ENCODE measurements at regions not wholly inside any gene's neighbourhood (a gene's known extent, or its start where the extent isn't known, plus 50 kb on each side); places are given as distances from the start of the nearest gene placed in this dataset.
A peak's percentile ranks its signal among the peaks of the same experiment; 100 is the strongest.

DNA sequence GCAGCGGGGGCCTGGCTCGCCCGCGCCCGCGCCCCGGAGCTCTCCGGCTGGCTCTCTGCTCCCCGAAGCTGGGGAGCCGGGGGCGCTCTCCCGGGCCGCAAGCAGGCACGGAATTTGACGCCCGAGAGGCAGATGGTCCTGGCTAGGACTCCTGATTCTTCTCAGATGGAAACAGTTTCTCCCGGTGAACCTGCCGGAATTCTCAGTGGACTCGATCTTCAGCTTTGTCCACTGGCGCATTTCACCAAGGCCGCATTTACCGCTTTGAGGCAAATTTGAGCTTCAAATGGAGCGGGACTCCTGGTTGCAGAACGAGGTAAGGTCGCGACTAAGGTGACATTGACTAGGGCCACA, 305.7 kb upstream of the KCNN2 start:
- peaks cover 40% of the 10 kb centered on the region for H3K27me3 ChIP-seq (ENCODE audit: control insufficient read depth, insufficient read depth, low read length)
- peak overlapping the region; percentile 78 for H3K4me3 ChIP-seq (ENCODE audit: low read depth, low read length)
- H3K9ac ChIP-seq (ENCODE audit: low read depth, low read length), result no peak overlapping the region
- peaks cover 9% of the 10 kb centered on the region for H3K4me1 ChIP-seq (ENCODE audit: control insufficient read depth, insufficient read depth, low read length)
- H3K36me3 ChIP-seq (ENCODE audit: control insufficient read depth, insufficient read depth, low read length), result no peaks in the 10 kb centered on the region
- H3K9me3 ChIP-seq (ENCODE audit: control insufficient read depth, insufficient read depth, low read length), result no peaks in the 10 kb centered on the region

DNA sequence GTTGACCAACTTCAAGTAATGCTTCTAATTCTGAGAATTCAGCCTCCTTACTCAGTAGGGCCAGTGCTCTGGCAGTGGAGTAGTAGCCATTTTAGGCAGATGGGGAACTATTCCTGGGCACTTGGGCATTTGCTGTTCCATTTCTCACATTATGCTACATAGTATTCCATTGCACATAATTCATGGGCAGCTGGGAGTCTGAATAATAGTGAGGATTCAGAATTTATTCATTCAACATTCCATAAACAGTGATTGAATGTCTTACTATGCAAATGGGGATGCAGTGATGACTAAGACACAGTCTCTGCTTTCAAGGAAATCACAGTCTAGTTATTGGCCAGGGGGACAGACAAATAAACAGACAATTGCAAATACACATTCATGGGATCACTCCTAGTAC, 301.0 kb upstream of the KCNN2 start:
- no peak overlapping the region for H3K4me3 ChIP-seq (ENCODE audit: low read depth, low read length)
- no peaks in the 10 kb centered on the region for H3K36me3 ChIP-seq (ENCODE audit: control insufficient read depth, insufficient read depth, low read length)

DNA sequence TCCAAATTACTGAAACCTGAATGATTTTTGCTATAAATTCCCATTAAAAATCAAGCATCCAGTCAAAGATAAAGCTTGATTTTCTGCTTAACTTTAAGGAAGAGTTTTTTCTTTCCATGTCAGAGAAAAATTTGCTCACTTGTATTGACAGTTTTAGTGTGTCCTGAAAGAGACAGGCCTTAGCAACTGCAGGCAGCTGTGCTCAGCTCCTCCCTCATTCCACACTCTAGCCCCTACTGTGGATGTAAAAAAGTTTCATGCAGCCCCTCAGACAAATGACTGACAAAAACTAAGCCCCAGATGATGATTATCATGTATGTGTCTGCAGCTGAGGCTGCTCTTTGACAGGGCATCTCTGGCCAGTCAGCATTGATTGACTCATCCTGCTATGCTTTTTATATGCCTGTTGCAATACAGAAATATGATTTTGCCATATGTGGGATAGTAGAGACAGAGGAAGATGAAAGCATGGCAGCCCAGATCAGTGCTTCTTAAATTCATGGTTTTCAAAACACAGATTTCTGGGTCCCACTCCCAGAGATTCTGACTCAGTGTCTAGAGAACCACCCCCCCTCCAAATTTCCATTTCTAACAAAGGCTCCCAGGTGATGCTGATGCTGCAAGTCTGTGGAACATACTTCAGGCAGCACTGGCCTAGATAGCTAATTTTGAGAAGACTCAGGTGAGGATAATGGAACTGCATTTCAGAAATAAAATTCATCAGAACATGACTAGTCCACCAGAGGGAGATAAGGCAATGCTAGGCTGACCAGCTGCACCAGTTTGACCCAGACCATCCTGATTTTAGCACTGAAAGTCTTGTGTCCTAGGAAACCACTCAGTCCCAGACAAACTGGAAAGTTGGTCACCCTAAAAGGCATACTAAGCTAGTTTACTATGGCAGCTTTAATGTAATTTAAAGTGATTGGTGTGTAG, 298.7 kb upstream of the KCNN2 start:
- Histone ChIP-seq H3K4me1 (ENCODE audit: control insufficient read depth, insufficient read depth, low read length) (peaks cover 5% of the 10 kb centered on the region), H3K27me3 (ENCODE audit: control insufficient read depth, insufficient read depth, low read length) (peaks cover 3% of the 10 kb centered on the region), H3K36me3 (ENCODE audit: control insufficient read depth, insufficient read depth, low read length) (no peaks in the 10 kb centered on the region), H3K9me3 (ENCODE audit: control insufficient read depth, insufficient read depth, low read length) (no peaks in the 10 kb centered on the region), H3K4me3 (ENCODE audit: low read depth, low read length) (no peak overlapping the region), H3K9ac (ENCODE audit: low read depth, low read length) (no peak overlapping the region)

More for the DNA sequence above, 301.0 kb upstream of the KCNN2 start:
- Histone ChIP-seq H3K4me1 (ENCODE audit: control insufficient read depth, insufficient read depth, low read length) (peaks cover 7% of the 10 kb centered on the region), H3K27me3 (ENCODE audit: control insufficient read depth, insufficient read depth, low read length) (peaks cover 20% of the 10 kb centered on the region), H3K9me3 (ENCODE audit: control insufficient read depth, insufficient read depth, low read length) (no peaks in the 10 kb centered on the region), H3K9ac (ENCODE audit: low read depth, low read length) (no peak overlapping the region)

DNA sequence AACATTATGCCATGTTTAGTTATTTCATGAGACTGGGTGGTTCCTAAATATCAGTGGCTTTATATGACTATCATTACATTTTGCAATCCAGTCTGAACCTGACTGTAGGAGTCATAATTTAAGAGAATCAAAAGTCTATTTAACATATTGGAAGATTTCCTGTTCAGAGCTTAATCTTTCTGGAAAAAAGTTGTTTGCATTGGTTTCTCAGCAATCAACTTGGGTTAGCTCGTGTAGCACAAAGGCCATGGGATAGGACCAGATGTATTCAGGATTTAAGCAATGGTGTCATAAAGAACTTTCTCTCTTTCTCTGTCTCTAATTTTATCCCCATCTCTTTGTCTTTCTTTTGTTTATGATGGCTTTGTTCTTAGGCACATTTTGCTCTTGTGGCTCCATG, 296.0 kb upstream of the KCNN2 start:
- Histone ChIP-seq H3K9ac (ENCODE audit: low read depth, low read length) (no peak overlapping the region), H3K27me3 (ENCODE audit: control insufficient read depth, insufficient read depth, low read length) (no peaks in the 10 kb centered on the region), H3K36me3 (ENCODE audit: control insufficient read depth, insufficient read depth, low read length) (no peaks in the 10 kb centered on the region), H3K9me3 (ENCODE audit: control insufficient read depth, insufficient read depth, low read length) (no peaks in the 10 kb centered on the region), H3K4me3 (ENCODE audit: low read depth, low read length) (no peak overlapping the region), H3K4me1 (ENCODE audit: control insufficient read depth, insufficient read depth, low read length) (peaks cover 5% of the 10 kb centered on the region)

DNA sequence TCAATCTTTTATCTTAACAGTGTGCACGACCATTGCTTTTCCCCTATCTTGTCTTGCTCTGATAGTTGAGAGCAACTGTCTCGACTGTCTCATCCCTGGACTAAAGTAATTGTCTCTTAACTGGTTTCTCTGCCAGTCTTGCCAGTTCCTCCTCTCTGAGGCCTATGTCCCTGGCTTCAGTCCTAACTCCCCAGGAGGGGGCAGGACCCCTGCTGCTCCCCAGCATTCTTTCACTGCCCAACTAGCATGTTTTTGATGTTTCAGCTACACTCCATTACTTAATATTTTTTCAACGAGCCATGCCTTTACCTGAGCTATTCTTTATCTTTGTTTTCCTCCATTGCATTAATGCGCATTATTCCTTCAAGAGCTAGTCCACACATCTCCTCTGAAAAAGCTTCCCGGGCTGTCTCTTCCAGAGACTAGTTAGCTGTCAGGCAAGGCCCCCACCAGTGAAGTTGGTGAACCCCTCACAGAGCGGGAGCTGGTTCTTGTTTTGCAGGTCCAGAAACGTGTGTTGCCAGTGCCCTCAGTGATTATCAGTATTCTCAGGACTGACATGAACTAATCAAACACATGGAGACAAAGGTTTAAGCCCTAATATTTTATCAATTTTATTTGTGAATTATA, 291.7 kb upstream of the KCNN2 start:
- Histone ChIP-seq H3K4me3 (ENCODE audit: low read depth, low read length) (no peak overlapping the region), H3K9ac (ENCODE audit: low read depth, low read length) (no peak overlapping the region), H3K27me3 (ENCODE audit: control insufficient read depth, insufficient read depth, low read length) (no peaks in the 10 kb centered on the region), H3K4me1 (ENCODE audit: control insufficient read depth, insufficient read depth, low read length) (no peaks in the 10 kb centered on the region), H3K36me3 (ENCODE audit: control insufficient read depth, insufficient read depth, low read length) (no peaks in the 10 kb centered on the region), H3K9me3 (ENCODE audit: control insufficient read depth, insufficient read depth, low read length) (no peaks in the 10 kb centered on the region)

DNA sequence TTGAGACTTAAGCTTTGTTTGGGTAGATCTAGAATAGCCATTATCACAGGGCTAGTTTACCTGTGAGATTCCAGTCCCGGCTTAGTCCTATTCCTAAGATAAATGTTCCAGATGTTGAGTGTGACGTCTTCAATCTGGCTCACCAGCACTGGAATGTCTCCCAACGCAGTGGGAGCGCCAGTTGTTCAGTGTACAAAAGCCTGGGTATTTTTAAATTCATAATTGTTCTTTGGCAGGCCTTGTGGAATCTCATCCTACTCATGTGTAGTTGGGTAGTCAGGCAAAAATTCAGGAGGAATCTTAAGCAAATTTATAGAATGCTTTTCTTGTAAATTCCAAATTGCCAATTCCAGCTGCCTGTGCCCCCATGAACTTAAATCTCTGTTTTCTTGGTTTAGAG, 272.6 kb upstream of the KCNN2 start:
- no peak overlapping the region for H3K9ac ChIP-seq (ENCODE audit: low read depth, low read length)
- no peaks in the 10 kb centered on the region for H3K4me1 ChIP-seq (ENCODE audit: control insufficient read depth, insufficient read depth, low read length)
- no peaks in the 10 kb centered on the region for H3K27me3 ChIP-seq (ENCODE audit: control insufficient read depth, insufficient read depth, low read length)
- H3K36me3 ChIP-seq (ENCODE audit: control insufficient read depth, insufficient read depth, low read length), result no peaks in the 10 kb centered on the region
- H3K4me3 ChIP-seq (ENCODE audit: low read depth, low read length), result no peak overlapping the region
- H3K9me3 ChIP-seq (ENCODE audit: control insufficient read depth, insufficient read depth, low read length), result peaks cover 8% of the 10 kb centered on the region

DNA sequence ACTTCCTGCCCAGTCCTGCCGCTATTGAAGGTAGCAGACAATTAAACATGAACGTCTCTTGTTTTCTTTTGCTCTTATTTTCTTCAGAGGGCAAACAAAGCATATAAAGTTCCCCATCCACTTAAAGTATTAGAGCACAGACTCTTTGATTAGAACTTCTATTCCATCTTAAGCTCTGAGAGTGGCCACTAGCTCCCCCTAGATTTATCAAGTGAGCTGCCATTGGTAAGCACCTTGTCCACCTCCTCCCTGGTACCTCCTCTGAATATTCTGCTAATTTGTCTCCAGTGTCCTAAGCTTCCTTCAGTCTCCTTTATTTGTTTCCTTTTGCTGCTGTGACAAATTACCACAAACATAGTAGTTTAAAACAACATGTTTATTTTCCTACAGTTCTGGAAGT, 264.3 kb upstream of the KCNN2 start:
- Histone ChIP-seq H3K36me3 (ENCODE audit: control insufficient read depth, insufficient read depth, low read length) (no peaks in the 10 kb centered on the region), H3K4me1 (ENCODE audit: control insufficient read depth, insufficient read depth, low read length) (no peaks in the 10 kb centered on the region), H3K9ac (ENCODE audit: low read depth, low read length) (no peak overlapping the region), H3K9me3 (ENCODE audit: control insufficient read depth, insufficient read depth, low read length) (peaks cover 1% of the 10 kb centered on the region), H3K4me3 (ENCODE audit: low read depth, low read length) (no peak overlapping the region), H3K27me3 (ENCODE audit: control insufficient read depth, insufficient read depth, low read length) (no peaks in the 10 kb centered on the region)

DNA sequence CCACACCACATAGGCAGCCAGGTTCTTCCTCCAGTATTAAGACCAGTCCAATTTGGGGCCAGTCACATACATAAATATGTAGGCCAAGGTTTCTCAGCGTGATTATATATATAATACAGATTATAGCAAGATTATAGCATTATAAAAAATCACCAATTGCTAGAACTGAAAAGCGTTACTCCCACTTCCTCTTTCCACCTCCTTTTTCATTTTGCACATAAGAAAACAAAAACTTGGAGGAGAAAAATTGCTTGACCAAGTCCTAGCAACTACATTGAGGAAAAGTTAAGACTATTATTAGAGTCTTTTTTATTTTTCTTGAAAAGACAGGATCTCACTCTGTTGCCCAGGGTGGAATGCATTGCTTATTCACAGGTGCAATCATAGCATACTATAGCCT, 262.7 kb upstream of the KCNN2 start:
- Histone ChIP-seq H3K9me3 (ENCODE audit: control insufficient read depth, insufficient read depth, low read length) (no peaks in the 10 kb centered on the region), H3K36me3 (ENCODE audit: control insufficient read depth, insufficient read depth, low read length) (no peaks in the 10 kb centered on the region), H3K4me1 (ENCODE audit: control insufficient read depth, insufficient read depth, low read length) (no peaks in the 10 kb centered on the region), H3K4me3 (ENCODE audit: low read depth, low read length) (no peak overlapping the region), H3K9ac (ENCODE audit: low read depth, low read length) (no peak overlapping the region), H3K27me3 (ENCODE audit: control insufficient read depth, insufficient read depth, low read length) (no peaks in the 10 kb centered on the region)

DNA sequence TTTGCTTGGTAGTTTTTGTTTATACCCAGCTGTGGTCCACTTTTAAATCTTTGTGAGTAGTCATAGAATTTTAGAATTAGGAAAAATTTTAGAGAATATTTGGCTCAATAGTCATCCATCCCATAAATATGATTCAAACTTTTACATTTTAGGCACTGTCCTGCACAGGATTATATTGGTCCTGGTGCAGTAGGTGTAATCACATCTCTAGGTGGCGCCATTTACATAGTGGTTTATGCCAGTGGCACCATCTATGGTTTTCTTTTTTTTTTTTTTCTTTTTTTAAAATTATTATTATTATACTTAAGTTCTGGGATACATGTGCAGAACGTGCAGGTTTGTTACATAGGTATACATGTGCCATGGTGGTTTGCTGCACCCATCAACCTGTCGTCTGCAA, 260.7 kb upstream of the KCNN2 start:
- H3K9ac ChIP-seq (ENCODE audit: low read depth, low read length), result no peak overlapping the region
- H3K4me3 ChIP-seq (ENCODE audit: low read depth, low read length), result no peak overlapping the region
- no peaks in the 10 kb centered on the region for H3K4me1 ChIP-seq (ENCODE audit: control insufficient read depth, insufficient read depth, low read length)

DNA sequence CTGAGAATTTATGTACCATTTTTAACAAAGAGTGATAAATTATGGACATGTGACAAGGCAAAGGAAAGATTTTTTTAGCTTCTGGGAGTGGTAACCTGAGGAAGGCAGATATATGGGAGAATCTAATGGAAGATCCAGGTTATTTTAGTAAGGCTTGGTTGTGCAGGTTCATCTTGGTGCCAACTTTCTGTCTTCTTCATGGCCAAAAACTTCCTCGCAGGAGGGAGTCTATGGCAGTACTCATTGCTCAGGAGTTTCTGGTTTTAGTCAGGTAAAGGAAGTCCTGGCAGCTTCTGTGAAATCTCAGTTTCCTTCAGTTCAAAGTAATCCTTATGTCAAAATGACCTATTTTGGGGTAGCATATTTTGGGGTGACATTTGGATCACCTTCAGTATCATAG, 248.3 kb upstream of the KCNN2 start:
- Histone ChIP-seq H3K27me3 (ENCODE audit: control insufficient read depth, insufficient read depth, low read length) (no peaks in the 10 kb centered on the region), H3K9ac (ENCODE audit: low read depth, low read length) (no peak overlapping the region), H3K4me3 (ENCODE audit: low read depth, low read length) (no peak overlapping the region), H3K9me3 (ENCODE audit: control insufficient read depth, insufficient read depth, low read length) (no peaks in the 10 kb centered on the region), H3K4me1 (ENCODE audit: control insufficient read depth, insufficient read depth, low read length) (no peaks in the 10 kb centered on the region), H3K36me3 (ENCODE audit: control insufficient read depth, insufficient read depth, low read length) (no peaks in the 10 kb centered on the region)

More for the DNA sequence above, 260.7 kb upstream of the KCNN2 start:
- Histone ChIP-seq H3K36me3 (ENCODE audit: control insufficient read depth, insufficient read depth, low read length) (no peaks in the 10 kb centered on the region), H3K9me3 (ENCODE audit: control insufficient read depth, insufficient read depth, low read length) (no peaks in the 10 kb centered on the region), H3K27me3 (ENCODE audit: control insufficient read depth, insufficient read depth, low read length) (no peaks in the 10 kb centered on the region)

DNA sequence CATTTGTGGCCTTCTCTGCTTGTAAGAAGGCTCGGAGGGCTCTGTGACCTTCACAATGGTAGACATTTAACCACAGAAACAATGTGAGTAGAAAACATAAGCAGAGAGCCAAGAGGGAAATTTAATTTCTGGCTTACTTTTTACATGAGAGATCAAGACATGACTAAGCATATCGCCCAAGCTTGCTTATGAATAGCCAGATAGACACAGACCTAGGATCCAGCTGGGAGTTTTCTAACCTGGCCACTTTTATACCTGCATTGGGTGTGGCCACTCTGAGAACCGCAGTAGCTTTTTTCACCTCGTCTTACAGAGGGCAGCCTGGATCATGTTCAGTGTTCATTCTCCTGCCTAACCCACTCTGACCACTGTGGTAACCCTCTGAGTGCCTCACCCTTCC, 244.9 kb upstream of the KCNN2 start:
- H3K4me1 ChIP-seq (ENCODE audit: control insufficient read depth, insufficient read depth, low read length), result no peaks in the 10 kb centered on the region
- H3K9ac ChIP-seq (ENCODE audit: low read depth, low read length), result no peak overlapping the region
- no peaks in the 10 kb centered on the region for H3K27me3 ChIP-seq (ENCODE audit: control insufficient read depth, insufficient read depth, low read length)
- H3K36me3 ChIP-seq (ENCODE audit: control insufficient read depth, insufficient read depth, low read length), result no peaks in the 10 kb centered on the region
- H3K9me3 ChIP-seq (ENCODE audit: control insufficient read depth, insufficient read depth, low read length), result no peaks in the 10 kb centered on the region
- no peak overlapping the region for H3K4me3 ChIP-seq (ENCODE audit: low read depth, low read length)

DNA sequence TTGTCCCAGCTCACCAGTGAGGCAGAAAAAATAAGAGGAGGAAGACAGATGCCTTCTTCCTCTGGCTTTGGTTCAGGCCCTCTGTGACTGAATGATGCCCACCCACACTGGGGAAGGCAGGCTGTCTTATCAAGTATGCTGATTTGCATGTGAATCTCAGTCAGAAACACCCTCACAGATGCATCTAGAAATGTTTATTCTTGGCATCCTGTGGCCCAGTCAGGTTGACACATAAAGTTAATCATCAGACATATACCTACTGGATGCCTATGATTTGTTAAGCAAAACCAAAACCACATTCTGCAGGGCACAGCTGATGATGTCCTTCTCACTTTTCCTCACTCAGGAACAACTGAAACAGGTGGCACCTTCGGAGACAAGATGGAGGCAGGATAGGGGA, 243.4 kb upstream of the KCNN2 start:
- no peak overlapping the region for H3K4me3 ChIP-seq (ENCODE audit: low read depth, low read length)
- H3K4me1 ChIP-seq (ENCODE audit: control insufficient read depth, insufficient read depth, low read length), result no peaks in the 10 kb centered on the region
- no peaks in the 10 kb centered on the region for H3K36me3 ChIP-seq (ENCODE audit: control insufficient read depth, insufficient read depth, low read length)
- H3K9me3 ChIP-seq (ENCODE audit: control insufficient read depth, insufficient read depth, low read length), result no peaks in the 10 kb centered on the region
- H3K27me3 ChIP-seq (ENCODE audit: control insufficient read depth, insufficient read depth, low read length), result no peaks in the 10 kb centered on the region
- H3K9ac ChIP-seq (ENCODE audit: low read depth, low read length), result no peak overlapping the region

Measured in iPS-15b (cell line).